DND-41 (cell line): ENCODE measurements at regions not wholly inside any gene's neighbourhood (a gene's known extent, or its start where the extent isn't known, plus 50 kb on each side); places are given as distances from the start of the nearest gene placed in this dataset.

Experiments
- ATAC-seq: fragments of 200-7000 bp; cut with Tn5 transposase; 3 replicates; pipeline ENCODE4 v1.9.1; 2021; ENCODE audit warnings: low read depth; ENCODE audit not compliant: insufficient read depth
- DNase-seq: peaks from one replicate; pipeline ENCODE4 v3.0.0-alpha.2; 2020
- H2AFZ ChIP-seq: 2 replicates; pipeline ENCODE4 v1.6.0; 2012; ENCODE audit warnings: low read depth, low read length
- H3K27ac ChIP-seq: 2 replicates; pipeline ENCODE4 v1.5.1; 2012; ENCODE audit warnings: low read length, inconsistent platforms
- H3K27me3 ChIP-seq: fragments of 200-600 bp; sonication (generic); 2 replicates; pipeline ENCODE4 v1.6.0; 2012; ENCODE audit warnings: low read length, mild to moderate bottlenecking, inconsistent platforms; ENCODE audit not compliant: insufficient read depth, poor library complexity
- H3K36me3 ChIP-seq: 2 replicates; pipeline ENCODE4 v1.5.1; 2012; ENCODE audit warnings: low read length, inconsistent platforms; ENCODE audit not compliant: insufficient read depth
- H3K4me1 ChIP-seq: 2 replicates; pipeline ENCODE4 v1.5.1; 2012; ENCODE audit warnings: mild to moderate bottlenecking, low read length; ENCODE audit not compliant: insufficient read depth
- H3K4me2 ChIP-seq: 2 replicates; pipeline ENCODE4 v1.6.0; 2012; ENCODE audit warnings: mild to moderate bottlenecking, moderate library complexity, low read length, inconsistent platforms; ENCODE audit not compliant: insufficient read depth
- H3K4me3 ChIP-seq, 2 experiments: fragments of 200-600 bp in 1 of 2; shearing (Covaris generic) in 1 of 2; 2 replicates each; pipeline ENCODE4 v1.5.1; 2012 to 2016; ENCODE audit warnings: inconsistent platforms in 2 of 2, low read length in 2 of 2, mild to moderate bottlenecking in 2 of 2, low read depth in 1 of 2, moderate library complexity in 1 of 2
- H3K79me2 ChIP-seq: 2 replicates; pipeline ENCODE4 v1.6.0; 2012; ENCODE audit warnings: low read length, inconsistent platforms; ENCODE audit not compliant: insufficient read depth
- H3K9ac ChIP-seq: 2 replicates; pipeline ENCODE4 v1.6.0; 2012; ENCODE audit warnings: low read depth, mild to moderate bottlenecking, inconsistent platforms, low read length, moderate library complexity
- H3K9me3 ChIP-seq: 2 replicates; pipeline ENCODE4 v1.5.1; 2012; ENCODE audit warnings: low read length, moderate library complexity, mild to moderate bottlenecking, inconsistent platforms; ENCODE audit not compliant: insufficient read depth, severe bottlenecking
- H4K20me1 ChIP-seq: 2 replicates; pipeline ENCODE4 v1.6.0; 2012; ENCODE audit warnings: low read length; ENCODE audit not compliant: insufficient read depth
- CTCF ChIP-seq: IDR thresholded peaks from 2 replicates; pipeline ENCODE4 v1.5.1; 2012; ENCODE audit warnings: borderline replicate concordance, low read length, moderate library complexity, mild to moderate bottlenecking; ENCODE audit not compliant: poor library complexity, severe bottlenecking; ENCODE audit errors: extremely low read depth
- EZH2 ChIP-seq: IDR thresholded peaks from 3 replicates; pipeline ENCODE4 v1.6.1; 2012; ENCODE audit warnings: borderline replicate concordance, low read depth, mild to moderate bottlenecking, moderate library complexity, low read length, inconsistent platforms; ENCODE audit not compliant: severe bottlenecking

DNA sequence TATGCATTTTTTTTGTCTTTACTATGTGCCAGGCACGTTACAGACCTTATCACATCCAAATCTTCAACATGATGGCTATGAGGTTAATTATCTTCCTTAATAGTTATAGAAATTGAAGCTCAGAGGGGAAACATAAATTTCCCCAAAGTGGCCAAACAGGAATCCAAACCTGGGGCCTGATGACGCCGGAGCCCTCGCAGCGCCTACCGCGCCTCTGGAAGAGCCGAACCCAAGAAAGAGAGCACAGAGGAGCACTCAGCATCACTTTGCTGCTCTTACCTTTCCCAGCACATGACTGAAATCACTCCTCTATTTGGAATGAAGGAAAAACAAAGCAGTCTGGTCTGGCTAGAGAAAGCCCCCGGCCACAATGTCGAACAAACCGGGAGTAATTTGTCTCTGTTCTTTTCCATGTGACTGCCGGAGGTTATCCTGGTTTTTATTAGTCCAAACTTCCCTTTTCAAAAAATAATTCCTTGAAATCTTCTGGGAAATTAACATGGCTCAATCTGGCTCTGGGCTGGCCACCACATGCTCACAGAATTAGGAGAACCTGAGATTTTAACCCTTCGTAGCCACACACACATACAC, 195.5 kb downstream of the ADSS2 start:
- Histone ChIP-seq H3K4me3 (no peak overlapping the region), H2AFZ (no peak overlapping the region), H3K9me3 (no peaks in the 10 kb centered on the region), H3K27ac (no peak overlapping the region), H4K20me1 (no peaks in the 10 kb centered on the region), H3K4me1 (no peaks in the 10 kb centered on the region), H3K27me3 (no peaks in the 10 kb centered on the region), H3K9ac (no peak overlapping the region), H3K36me3 (no peaks in the 10 kb centered on the region), H3K79me2 (no peaks in the 10 kb centered on the region), H3K4me2 (no peak overlapping the region)
- TF ChIP-seq CTCF (no peak), EZH2 (no peak)
- DNase-seq (no peak), ATAC-seq (no peak)

- Histone ChIP-seq H3K27me3 (no peaks in the 10 kb centered on the region), H3K27ac (no peak overlapping the region), H4K20me1 (no peaks in the 10 kb centered on the region), H3K4me3 (no peak overlapping the region), H3K9ac (no peak overlapping the region), H3K4me1 (no peaks in the 10 kb centered on the region), H3K4me2 (no peak overlapping the region), H3K79me2 (no peaks in the 10 kb centered on the region), H3K36me3 (no peaks in the 10 kb centered on the region), H2AFZ (no peak overlapping the region), H3K9me3 (no peaks in the 10 kb centered on the region)
- DNase-seq (no peak), ATAC-seq (no peak)
- no peak for TF ChIP-seq EZH2
- TF ChIP-seq CTCF: no peak
Observed at GRCh38 chr1:244264163-244264562, 187.5 kb downstream of the ADSS2 start.

DNA sequence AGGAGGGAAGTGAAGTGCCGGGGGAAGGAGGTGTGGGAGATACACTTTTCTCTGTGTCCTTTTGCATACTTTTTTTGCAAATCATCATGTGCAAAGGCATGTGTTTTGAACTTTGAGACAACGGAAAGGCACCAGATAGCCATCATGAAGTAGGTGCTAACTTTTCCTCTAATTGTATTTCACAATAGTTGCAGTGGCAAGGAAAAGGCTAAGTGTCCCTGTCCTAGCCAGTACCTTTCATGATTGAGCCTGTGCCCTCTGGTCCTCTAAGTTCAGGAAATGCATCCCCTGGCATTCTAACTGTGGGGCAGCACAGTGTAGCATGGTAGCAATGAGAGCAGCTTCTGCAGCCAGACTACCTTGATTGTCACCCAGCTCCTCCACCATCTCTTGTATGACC, 186.2 kb downstream of the ADSS2 start:
- Histone ChIP-seq H4K20me1 (no peaks in the 10 kb centered on the region), H3K79me2 (no peaks in the 10 kb centered on the region), H3K4me1 (no peaks in the 10 kb centered on the region), H3K4me3 (no peak overlapping the region), H3K9ac (no peak overlapping the region), H3K36me3 (no peaks in the 10 kb centered on the region), H3K27me3 (no peaks in the 10 kb centered on the region), H2AFZ (no peak overlapping the region), H3K4me2 (no peak overlapping the region), H3K27ac (no peak overlapping the region), H3K9me3 (peaks cover 4% of the 10 kb centered on the region)
- ATAC-seq (no peak), DNase-seq (no peak)
- TF ChIP-seq EZH2 (no peak), CTCF (no peak)

DNA sequence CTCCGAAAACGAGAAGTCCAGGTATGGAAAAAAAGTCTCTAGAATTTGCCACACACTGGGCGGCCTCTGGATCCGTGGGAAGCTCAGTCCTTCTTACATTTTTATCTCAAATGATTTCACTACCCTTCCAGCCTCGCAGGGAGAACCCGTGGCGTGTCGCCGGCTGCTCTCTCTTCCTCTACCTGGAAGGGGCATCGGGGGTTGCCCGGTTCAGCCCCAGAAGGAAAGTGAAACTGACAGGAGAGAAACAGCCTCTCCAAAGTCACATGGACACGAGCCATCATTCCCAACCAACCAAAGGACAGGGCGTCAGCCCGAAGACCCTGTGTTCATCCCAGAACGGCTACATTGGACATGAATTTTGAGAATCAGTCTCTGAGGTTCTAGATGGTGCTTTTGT, 182.5 kb downstream of the ADSS2 start:
- Histone ChIP-seq H4K20me1 (no peaks in the 10 kb centered on the region), H3K4me3 (no peak overlapping the region), H3K27me3 (no peaks in the 10 kb centered on the region), H3K4me2 (no peak overlapping the region), H3K27ac (no peak overlapping the region), H3K9ac (no peak overlapping the region), H3K9me3 (peaks cover 7% of the 10 kb centered on the region), H3K4me1 (0 out of 2 replicates have a peak, but pooled peaks cover 3% of the 10 kb centered on the region), H3K36me3 (no peaks in the 10 kb centered on the region), H3K79me2 (no peaks in the 10 kb centered on the region), H2AFZ (no peak overlapping the region)
- DNase-seq (no peak), ATAC-seq (no peak)
- TF ChIP-seq EZH2 (no peak), CTCF (no peak)
